H9 (cell line): ENCODE measurements at regions not wholly inside any gene's neighbourhood (a gene's known extent, or its start where the extent isn't known, plus 50 kb on each side); places are given as distances from the start of the nearest gene placed in this dataset.

Experiments used
- DNase-seq: peaks from one replicate; pipeline ENCODE4 v3.0.0-alpha.2; 2017
- H2AFZ ChIP-seq: one replicate; pipeline ENCODE4 v1.6.1; 2013; ENCODE audit warnings: mild to moderate bottlenecking, low read length, control low read depth, moderate library complexity
- H2AK5ac ChIP-seq: 2 replicates; pipeline ENCODE4 v1.6.1; 2013; ENCODE audit warnings: low read length, control low read depth, mixed read lengths; ENCODE audit not compliant: insufficient read length
- H2BK120ac ChIP-seq: one replicate; pipeline ENCODE4 v1.6.1; 2013; ENCODE audit warnings: low read depth, mild to moderate bottlenecking, low read length, control low read depth, inconsistent platforms; ENCODE audit not compliant: poor library complexity, severe bottlenecking
- H2BK12ac ChIP-seq: 2 replicates; pipeline ENCODE4 v1.6.1; 2013; ENCODE audit warnings: low read length, control low read depth, mixed read lengths, low read depth; ENCODE audit not compliant: insufficient read length
- H2BK15ac ChIP-seq: 2 replicates; pipeline ENCODE4 v1.6.1; 2013; ENCODE audit warnings: low read depth, low read length, control low read depth
- H2BK20ac ChIP-seq: one replicate; pipeline ENCODE4 v1.6.1; 2013; ENCODE audit warnings: low read depth, mild to moderate bottlenecking, low read length, control low read depth, inconsistent platforms; ENCODE audit not compliant: poor library complexity, severe bottlenecking
- H2BK5ac ChIP-seq: 2 replicates; pipeline ENCODE4 v1.6.1; 2013; ENCODE audit warnings: low read length, control low read depth, mixed read lengths; ENCODE audit not compliant: insufficient read length
- H3K14ac ChIP-seq: 2 replicates; pipeline ENCODE4 v1.6.1; 2013; ENCODE audit warnings: low read length, control low read depth; ENCODE audit not compliant: insufficient read depth
- H3K18ac ChIP-seq: 2 replicates; pipeline ENCODE4 v1.6.1; 2013; ENCODE audit warnings: low read depth, mild to moderate bottlenecking, mixed read lengths, low read length, control low read depth; ENCODE audit not compliant: insufficient read length
- H3K23ac ChIP-seq: 2 replicates; pipeline ENCODE4 v1.6.1; 2013; ENCODE audit warnings: low read length, control low read depth, mixed read lengths, low read depth; ENCODE audit not compliant: insufficient read length
- H3K23me2 ChIP-seq: 2 replicates; pipeline ENCODE4 v1.6.1; 2013; ENCODE audit warnings: low read depth, mild to moderate bottlenecking, mixed read lengths, low read length, control low read depth; ENCODE audit not compliant: insufficient read length, poor library complexity, severe bottlenecking
- H3K27ac ChIP-seq: 2 replicates; pipeline ENCODE4 v1.5.1; 2013; ENCODE audit warnings: low read length, control low read depth, mixed read lengths, low read depth; ENCODE audit not compliant: insufficient read length
- H3K27me3 ChIP-seq: 2 replicates; pipeline ENCODE4 v1.6.1; 2013; ENCODE audit warnings: low read length, control low read depth, inconsistent platforms; ENCODE audit not compliant: insufficient read depth
- H3K4ac ChIP-seq: 2 replicates; pipeline ENCODE4 v1.6.1; 2013; ENCODE audit warnings: low read depth, mild to moderate bottlenecking, control low read depth, inconsistent platforms, low read length, moderate library complexity
- H3K4me1 ChIP-seq: 2 replicates; pipeline ENCODE4 v1.6.1; 2013; ENCODE audit warnings: low read length, control low read depth, inconsistent platforms; ENCODE audit not compliant: insufficient read depth
- H3K4me2 ChIP-seq: 2 replicates; pipeline ENCODE4 v1.6.1; 2013; ENCODE audit warnings: low read length, control low read depth, mixed read lengths; ENCODE audit not compliant: insufficient read length, insufficient read depth
- H3K56ac ChIP-seq: 2 replicates; pipeline ENCODE4 v1.6.1; 2013; ENCODE audit warnings: low read depth, mild to moderate bottlenecking, mixed read lengths, low read length, control low read depth; ENCODE audit not compliant: insufficient read length
- H3K79me1 ChIP-seq: 2 replicates; pipeline ENCODE4 v1.6.1; 2013; ENCODE audit warnings: low read depth, mild to moderate bottlenecking, moderate library complexity, low read length, control low read depth, inconsistent platforms; ENCODE audit not compliant: insufficient read depth, poor library complexity, severe bottlenecking
- H3K79me2 ChIP-seq: 2 replicates; pipeline ENCODE4 v1.6.1; 2013; ENCODE audit warnings: low read length, control low read depth, inconsistent platforms; ENCODE audit not compliant: insufficient read depth
- H3K9ac ChIP-seq: 2 replicates; pipeline ENCODE4 v1.6.1; 2013; ENCODE audit warnings: low read length, control low read depth, mixed read lengths; ENCODE audit not compliant: insufficient read length; ENCODE audit errors: extremely low read depth
- H3K9me3 ChIP-seq: one replicate; pipeline ENCODE4 v1.6.1; 2013; ENCODE audit warnings: low read depth, low read length, inconsistent platforms; ENCODE audit not compliant: control insufficient read depth
- H3T11ph ChIP-seq: one replicate; pipeline ENCODE4 v1.6.1; 2013; ENCODE audit warnings: mild to moderate bottlenecking, low read length, control low read depth, inconsistent platforms
- H4K20me1 ChIP-seq: one replicate; pipeline ENCODE4 v1.6.1; 2013; ENCODE audit not compliant: control insufficient read depth, insufficient read length, insufficient read depth
- H4K5ac ChIP-seq: 2 replicates; pipeline ENCODE4 v1.6.1; 2013; ENCODE audit warnings: low read depth, mild to moderate bottlenecking, mixed read lengths, low read length, control low read depth; ENCODE audit not compliant: insufficient read length
- H4K8ac ChIP-seq: replicated peaks from 2 replicates; pipeline ENCODE4 v1.6.1; 2013; ENCODE audit warnings: low read length, control low read depth, mixed read lengths, low read depth; ENCODE audit not compliant: insufficient read length
- H4K91ac ChIP-seq: 2 replicates; pipeline ENCODE4 v1.6.1; 2013; ENCODE audit warnings: low read depth, mild to moderate bottlenecking, moderate library complexity, mixed read lengths, low read length, control low read depth; ENCODE audit not compliant: insufficient read length
- H3K27ac Mint-ChIP-seq, 3 experiments: 2 replicates in 2 of 3; 3 replicates in 1 of 3; pipeline ENCODE4 v1.8.0; 2020 to 2021; ENCODE audit warnings: mixed read lengths in 3 of 3, mild to moderate bottlenecking in 1 of 3, moderate library complexity in 1 of 3
- H3K27me3 Mint-ChIP-seq: 2 replicates; pipeline ENCODE4 v1.8.0; 2021; ENCODE audit warnings: low read depth, mild to moderate bottlenecking, moderate library complexity, mixed read lengths
- H3K36me3 Mint-ChIP-seq, 3 experiments: 2 replicates in 2 of 3; 3 replicates in 1 of 3; pipeline ENCODE4 v1.8.0; 2020 to 2021; ENCODE audit warnings: low read depth in 3 of 3, mixed read lengths in 3 of 3; ENCODE audit not compliant: insufficient read depth in 1 of 3
- H3K4me1 Mint-ChIP-seq, 2 experiments: 2 replicates each; pipeline ENCODE4 v1.8.0; 2020; ENCODE audit warnings: mixed read lengths in 2 of 2
- H3K4me3 Mint-ChIP-seq, 2 experiments: 2 replicates in 1 of 2; 3 replicates in 1 of 2; pipeline ENCODE4 v1.8.0; 2020 to 2021; ENCODE audit warnings: mild to moderate bottlenecking in 2 of 2, mixed read lengths in 2 of 2, moderate library complexity in 1 of 2
- H3K9me3 Mint-ChIP-seq, 2 experiments: 2 replicates in 1 of 2; 3 replicates in 1 of 2; pipeline ENCODE4 v1.8.0; 2020; ENCODE audit warnings: mild to moderate bottlenecking in 2 of 2, mixed read lengths in 2 of 2, moderate library complexity in 1 of 2
- whole genome bisulfite sequencing: extraction: QIAGEN DNeasy Blood & Tissue Kit; methylation state at CpG from one replicate; pipeline ENCODE4 v1.1.7; 2013; ENCODE audit warnings: missing lambda C conversion rate, low lambda C conversion rate, mixed read lengths; ENCODE audit not compliant: insufficient read length; ENCODE audit errors: extremely low coverage; 5-methylcytosine and 5-hydroxymethylcytosine counted together
- TF ChIP-seq, protein P1 (sequence below): fragments of 200-600 bp; sonication (generic); conservative IDR thresholded peaks from 3 replicates; pipeline ENCODE4 v1.8.0; 2021; ENCODE audit warnings: antibody characterized with exemption, mild to moderate bottlenecking

DNA sequence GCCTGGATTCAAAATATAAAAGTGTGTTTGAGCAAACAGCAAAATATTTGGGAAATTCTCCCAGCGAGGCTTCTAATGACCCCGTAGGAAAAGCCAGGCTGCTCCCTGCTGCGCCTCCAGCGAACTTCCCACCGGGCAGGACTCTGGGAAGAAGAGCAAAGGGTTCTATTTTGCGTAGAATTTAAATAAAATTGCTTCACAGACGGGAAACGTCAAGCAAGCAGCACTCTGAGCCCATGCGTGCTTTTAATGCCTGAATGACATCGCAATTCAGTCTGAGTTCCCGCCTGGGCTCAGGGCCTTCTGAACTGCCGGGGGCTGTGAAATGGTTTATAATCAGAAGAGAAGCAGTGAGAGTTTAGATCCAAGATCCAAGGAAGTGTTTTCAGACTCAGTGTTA lies 775.1 kb downstream of the BRD1 start:
- no peak overlapping the region for H3K9ac ChIP-seq
- TF ChIP-seq, protein P1, sequence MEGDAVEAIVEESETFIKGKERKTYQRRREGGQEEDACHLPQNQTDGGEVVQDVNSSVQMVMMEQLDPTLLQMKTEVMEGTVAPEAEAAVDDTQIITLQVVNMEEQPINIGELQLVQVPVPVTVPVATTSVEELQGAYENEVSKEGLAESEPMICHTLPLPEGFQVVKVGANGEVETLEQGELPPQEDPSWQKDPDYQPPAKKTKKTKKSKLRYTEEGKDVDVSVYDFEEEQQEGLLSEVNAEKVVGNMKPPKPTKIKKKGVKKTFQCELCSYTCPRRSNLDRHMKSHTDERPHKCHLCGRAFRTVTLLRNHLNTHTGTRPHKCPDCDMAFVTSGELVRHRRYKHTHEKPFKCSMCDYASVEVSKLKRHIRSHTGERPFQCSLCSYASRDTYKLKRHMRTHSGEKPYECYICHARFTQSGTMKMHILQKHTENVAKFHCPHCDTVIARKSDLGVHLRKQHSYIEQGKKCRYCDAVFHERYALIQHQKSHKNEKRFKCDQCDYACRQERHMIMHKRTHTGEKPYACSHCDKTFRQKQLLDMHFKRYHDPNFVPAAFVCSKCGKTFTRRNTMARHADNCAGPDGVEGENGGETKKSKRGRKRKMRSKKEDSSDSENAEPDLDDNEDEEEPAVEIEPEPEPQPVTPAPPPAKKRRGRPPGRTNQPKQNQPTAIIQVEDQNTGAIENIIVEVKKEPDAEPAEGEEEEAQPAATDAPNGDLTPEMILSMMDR: no peak
- no peaks in the 10 kb centered on the region for H3K27me3 ChIP-seq
- no peak overlapping the region for H2BK12ac ChIP-seq
- H3K79me1 ChIP-seq: no peaks in the 10 kb centered on the region
- H3K27ac ChIP-seq: no peak overlapping the region
- no peak overlapping the region for H3K4ac ChIP-seq
- H3T11ph ChIP-seq: no peak overlapping the region
- no peaks in the 10 kb centered on the region for H4K20me1 ChIP-seq
- H4K8ac ChIP-seq: no peak overlapping the region
- no peak overlapping the region for H2BK5ac ChIP-seq
- H2BK20ac ChIP-seq: no peak overlapping the region
- peaks cover 2% of the 10 kb centered on the region; the same call in 1 of the 2 replicates for H3K4me1 ChIP-seq
- Mint-ChIP-seq H3K4me3 (peak overlapping the region; percentile 34 to 52; a peak in 3 of 5 replicates), H3K27me3 (peaks cover 25% of the 10 kb centered on the region), H3K36me3 (no peaks in the 10 kb centered on the region), H3K9me3 (no peaks in the 10 kb centered on the region), H3K27ac (peak overlapping the region; percentile 16 to 86 (median 30); a peak in 3 of 7 replicates), H3K4me1 (peaks cover 26% of the 10 kb centered on the region in 2 experiments)
- no peaks in the 10 kb centered on the region for H3K79me2 ChIP-seq
- no peak overlapping the region for H3K18ac ChIP-seq
- no peaks in the 10 kb centered on the region for H3K23me2 ChIP-seq
- no peak overlapping the region for H3K14ac ChIP-seq
- H4K91ac ChIP-seq: no peak overlapping the region
- no peak overlapping the region for H2BK15ac ChIP-seq
- H2AFZ ChIP-seq: peak overlapping the region; percentile 63
- peak overlapping the region; percentile 39 for H3K4me2 ChIP-seq
- no peak overlapping the region for H3K56ac ChIP-seq
- H2AK5ac ChIP-seq: no peak overlapping the region
- no peak overlapping the region for H3K23ac ChIP-seq
- no peak for DNase-seq
- no peak overlapping the region for H2BK120ac ChIP-seq
- H4K5ac ChIP-seq: no peak overlapping the region
- H3K9me3 ChIP-seq: no peaks in the 10 kb centered on the region
- no CpG with 5 or more reads among the region's 12 CpGs for WGBS
